ENCODE measurements at regions not wholly inside any gene's neighbourhood (a gene's known extent, or its start where the extent isn't known, plus 50 kb on each side); places are given as distances from the start of the nearest gene placed in this dataset.

DNA sequence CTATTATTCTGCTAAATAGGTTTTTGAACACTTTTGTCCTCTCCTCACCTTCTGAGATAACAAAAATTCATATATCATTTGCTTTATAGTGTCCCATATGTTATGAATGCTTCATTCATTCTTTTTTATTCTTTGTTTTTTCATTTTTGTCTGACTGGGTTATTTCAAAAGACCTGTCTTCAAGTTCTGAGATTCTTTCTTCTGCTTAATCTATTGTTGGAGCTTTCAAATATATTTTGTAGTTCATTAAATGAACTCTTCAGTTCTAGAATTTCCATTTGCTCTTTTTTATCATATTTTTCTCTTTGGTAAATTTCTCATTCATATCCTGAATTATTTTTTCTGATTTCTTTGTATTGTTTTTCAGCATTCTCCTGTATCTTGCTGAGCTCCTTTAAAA lies 53.1 kb upstream of the SCIN start:
- TF ChIP-seq, protein P1, sequence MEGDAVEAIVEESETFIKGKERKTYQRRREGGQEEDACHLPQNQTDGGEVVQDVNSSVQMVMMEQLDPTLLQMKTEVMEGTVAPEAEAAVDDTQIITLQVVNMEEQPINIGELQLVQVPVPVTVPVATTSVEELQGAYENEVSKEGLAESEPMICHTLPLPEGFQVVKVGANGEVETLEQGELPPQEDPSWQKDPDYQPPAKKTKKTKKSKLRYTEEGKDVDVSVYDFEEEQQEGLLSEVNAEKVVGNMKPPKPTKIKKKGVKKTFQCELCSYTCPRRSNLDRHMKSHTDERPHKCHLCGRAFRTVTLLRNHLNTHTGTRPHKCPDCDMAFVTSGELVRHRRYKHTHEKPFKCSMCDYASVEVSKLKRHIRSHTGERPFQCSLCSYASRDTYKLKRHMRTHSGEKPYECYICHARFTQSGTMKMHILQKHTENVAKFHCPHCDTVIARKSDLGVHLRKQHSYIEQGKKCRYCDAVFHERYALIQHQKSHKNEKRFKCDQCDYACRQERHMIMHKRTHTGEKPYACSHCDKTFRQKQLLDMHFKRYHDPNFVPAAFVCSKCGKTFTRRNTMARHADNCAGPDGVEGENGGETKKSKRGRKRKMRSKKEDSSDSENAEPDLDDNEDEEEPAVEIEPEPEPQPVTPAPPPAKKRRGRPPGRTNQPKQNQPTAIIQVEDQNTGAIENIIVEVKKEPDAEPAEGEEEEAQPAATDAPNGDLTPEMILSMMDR (conservative IDR thresholded peaks at IDR 0.05): no peak
- no peak overlapping the region for H3K27ac ChIP-seq

DNA sequence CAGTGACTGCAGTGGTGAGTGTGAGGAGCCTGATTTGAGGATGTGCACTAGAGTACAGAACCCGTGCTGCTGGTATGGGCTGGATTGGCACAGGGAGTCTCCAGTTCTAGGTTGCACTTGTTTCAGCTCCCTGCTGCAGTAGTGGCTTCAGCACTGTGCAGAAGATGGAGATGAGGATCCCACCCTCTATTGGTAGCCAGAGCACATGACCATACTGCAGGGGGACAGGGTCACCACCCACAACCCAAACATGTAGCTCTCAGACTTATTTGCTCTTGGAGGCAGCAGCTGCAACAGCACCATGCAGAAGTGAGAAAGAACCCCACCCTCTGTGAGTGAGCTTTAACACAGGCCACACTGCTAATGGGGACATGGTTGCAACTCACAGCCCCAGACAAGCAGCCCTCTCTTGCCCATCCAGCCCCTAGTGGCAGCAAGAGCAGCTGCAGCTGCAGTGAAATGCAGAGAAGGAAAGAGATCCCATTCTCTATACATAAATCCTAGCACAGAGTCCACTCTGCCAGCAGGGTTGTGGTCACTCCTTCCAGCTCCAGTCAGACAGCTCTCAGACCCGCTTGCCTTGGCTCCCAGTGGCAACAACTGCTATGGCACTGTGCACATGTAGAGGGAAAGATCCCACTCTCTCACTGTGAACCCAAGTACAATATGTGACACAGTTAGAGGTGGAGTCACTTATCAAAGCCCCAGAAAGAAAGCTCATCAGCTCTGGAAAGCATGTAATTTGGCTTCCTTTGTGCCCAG lies 51.4 kb upstream of the SCIN start:
- TF ChIP-seq, protein P1 (conservative IDR thresholded peaks at IDR 0.05): peak; percentile 51
- H3K27ac ChIP-seq: no peak overlapping the region

- TF ChIP-seq, protein P1 (conservative IDR thresholded peaks at IDR 0.05): no peak
- no peak overlapping the region for H3K27ac ChIP-seq
These were observed 50.9 kb upstream of the SCIN start for GRCh38 chr7:12519682-12520009.
